NCI-H2107 treated with DMSO at 0.1 percent for 48 hours (cell line): ENCODE measurements at regions not wholly inside any gene's neighbourhood (a gene's known extent, or its start where the extent isn't known, plus 50 kb on each side); places are given as distances from the start of the nearest gene placed in this dataset.

Experiments used
- DNase-seq: peaks from one replicate; lab custom pipeline; 2025; ENCODE audit not compliant: unreplicated experiment; lab: John Stamatoyannopoulos, UW

GRCh38 chr4:13316354-13316753, 167.8 kb downstream of the RAB28 start:
- no peak for DNase-seq

DNA sequence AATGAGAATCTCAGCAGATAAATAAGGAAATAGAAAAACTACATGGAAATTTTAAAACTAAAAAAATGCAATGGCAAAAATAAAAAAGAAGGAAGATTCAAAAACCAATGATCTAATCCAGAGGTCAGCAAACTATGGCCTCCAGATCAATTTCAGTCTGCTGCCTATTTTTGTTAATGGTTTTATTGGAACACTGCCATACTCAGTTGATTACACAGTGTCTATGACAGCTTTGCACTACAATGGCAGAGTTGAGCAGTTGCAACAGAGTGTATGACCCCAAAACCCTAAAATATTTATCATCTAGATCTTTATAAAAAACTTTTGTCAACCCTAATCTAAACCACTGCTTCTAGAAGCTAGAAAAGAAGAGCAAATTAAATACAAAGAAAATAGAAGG, 170.3 kb downstream of the RAB28 start:
- no peak for DNase-seq

GRCh38 chr4:13312264-13312663, 171.9 kb downstream of the RAB28 start:
- DNase-seq, result no peak

DNA sequence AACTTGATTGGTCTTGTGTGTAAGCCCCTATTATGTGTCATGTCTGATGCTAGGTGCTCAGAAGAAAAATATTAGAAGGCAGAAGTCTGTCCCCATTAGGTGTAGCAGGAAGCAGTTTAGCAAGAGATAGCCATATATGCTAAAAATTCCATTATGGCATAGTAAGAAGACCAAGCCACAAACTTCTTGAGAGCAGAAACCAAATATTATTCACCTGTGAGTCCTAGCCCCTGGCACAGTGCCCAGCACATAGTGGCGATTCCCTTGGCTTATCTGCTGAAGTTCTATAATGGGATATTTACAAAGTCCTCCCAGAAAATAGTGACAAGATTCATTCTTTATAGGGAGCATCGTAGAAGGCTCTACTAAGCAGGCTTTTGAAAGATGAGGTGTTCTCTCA, 174.4 kb downstream of the RAB28 start:
- DNase-seq, result no peak

DNA sequence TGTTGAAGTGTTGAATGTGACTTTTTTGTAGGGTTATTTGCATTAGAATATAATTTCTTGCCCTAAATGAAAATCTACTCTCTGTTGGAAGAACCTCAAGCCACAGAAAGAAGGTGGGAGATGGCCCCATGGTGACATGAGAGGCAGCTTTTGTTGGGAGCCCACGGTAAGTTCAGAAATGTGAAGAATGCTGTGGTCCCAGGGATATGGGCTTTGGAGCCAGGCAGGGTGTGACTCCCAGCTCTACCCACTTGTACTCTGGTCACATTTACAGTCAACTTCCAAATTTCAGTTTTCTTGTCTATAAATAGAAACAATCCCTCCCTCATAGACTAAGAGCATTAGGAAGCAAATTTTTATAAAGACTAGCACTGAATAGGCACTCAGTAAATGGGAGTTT, 177.8 kb downstream of the RAB28 start:
- no peak for DNase-seq

DNA sequence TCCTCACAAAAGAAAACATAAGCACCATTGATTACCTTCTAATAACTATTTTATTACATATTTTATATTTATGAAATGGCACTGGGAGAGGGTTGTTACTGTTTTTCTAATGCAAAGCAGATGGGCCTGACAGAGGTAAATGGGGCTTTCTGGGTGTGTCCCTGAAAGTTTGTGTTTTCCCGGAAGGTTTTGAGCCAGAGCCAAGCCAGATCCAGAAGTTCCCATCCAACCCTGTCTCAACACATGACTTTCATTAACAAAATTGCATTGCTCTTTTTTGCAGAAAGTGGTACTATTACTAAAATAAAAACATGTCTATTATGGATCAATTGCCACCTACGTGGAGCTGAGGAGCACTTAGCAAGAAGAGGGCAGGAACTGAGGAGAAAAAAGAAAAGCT, 181.3 kb downstream of the RAB28 start:
- no peak for DNase-seq

DNA sequence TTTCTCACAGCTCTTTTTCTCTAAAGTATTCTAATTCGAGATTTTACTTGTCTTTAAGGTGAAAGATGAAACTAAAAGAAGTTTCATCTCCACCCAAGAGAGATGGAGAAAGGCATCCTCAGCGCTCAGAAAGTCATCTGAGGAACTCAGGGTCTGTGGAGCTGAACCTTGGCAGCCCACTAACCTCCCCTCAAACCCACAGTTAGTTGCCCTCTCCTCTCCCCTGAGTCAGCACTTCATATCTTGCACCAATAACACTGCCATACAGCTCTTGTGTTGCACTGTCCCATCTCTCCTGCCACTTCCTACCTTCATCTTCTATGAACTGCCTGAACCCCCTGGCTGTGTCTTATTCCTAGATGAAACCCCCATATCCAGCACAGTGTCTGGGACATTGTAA, 184.8 kb downstream of the RAB28 start:
- no peak for DNase-seq

DNA sequence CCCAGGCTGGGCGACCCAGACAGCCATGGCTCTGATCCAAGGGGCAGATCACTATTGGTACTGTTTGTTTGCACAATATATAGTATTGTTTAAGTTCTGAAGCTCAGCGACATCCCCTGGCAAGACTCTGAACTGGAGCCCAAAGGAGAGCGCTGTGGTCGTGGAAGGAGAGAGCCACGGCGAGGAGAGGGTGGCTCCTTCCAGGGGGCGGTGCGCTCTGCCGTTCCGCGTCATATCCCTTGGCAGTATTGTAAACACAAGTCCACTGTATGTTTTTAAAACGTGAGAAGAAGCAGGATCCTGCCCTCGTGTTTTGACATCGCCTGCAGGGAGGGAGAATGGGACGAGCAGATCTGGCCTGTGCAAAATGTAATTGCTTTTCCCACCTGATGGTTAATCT, 185.5 kb downstream of the RAB28 start:
- no peak for DNase-seq

DNA sequence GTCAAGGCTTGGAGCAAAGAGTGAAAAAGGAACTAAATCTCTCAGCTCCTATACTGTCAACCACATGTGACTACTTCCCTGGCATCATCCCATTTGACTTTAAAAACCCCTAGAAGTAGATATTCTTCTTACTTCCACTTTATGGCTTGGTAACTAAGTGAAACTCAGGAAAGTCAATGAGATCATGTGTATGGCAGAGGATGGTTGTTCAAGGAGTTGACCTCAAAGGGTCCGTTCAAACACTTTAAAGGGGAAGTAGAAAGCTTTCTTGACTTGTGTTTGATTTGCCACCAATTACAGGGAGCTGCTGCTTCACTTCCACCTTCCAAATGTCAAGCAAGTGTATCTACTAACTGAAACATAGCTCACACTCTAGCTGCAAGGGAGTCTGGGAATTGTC, 187.2 kb downstream of the RAB28 start:
- no peak for DNase-seq

DNA sequence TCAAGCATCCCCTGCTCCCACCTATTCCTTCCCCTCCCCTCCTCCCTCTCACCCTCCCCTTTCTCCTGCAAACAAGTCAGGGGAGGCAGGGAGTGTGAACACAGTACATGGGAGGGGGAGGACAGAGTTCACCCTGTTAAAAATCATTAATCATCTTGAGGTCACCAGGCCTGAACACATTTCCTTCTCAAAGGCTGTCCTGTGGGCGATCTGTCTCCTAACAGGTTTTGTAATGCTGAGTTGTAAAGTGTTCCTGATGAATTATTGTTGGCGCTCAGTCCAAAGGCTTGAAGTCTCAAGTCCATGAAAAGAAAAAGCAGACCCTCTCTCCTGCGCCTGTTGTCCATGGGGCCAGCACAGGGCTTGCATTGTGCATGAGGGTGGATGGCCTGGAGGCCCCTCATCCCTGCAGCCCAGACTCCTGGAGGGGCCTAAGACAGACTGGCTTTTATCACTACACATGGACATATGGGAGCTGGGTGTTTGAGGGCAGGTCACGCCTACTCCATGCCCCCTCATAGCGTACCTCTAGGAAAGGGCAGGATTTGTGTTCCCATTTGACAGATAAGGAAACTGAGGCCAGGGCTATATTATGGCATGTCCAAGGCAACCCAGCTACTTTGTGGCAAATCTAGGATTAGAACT, 189.1 kb downstream of the RAB28 start:
- DNase-seq, result no peak

- DNase-seq, result no peak
These were observed 191.8 kb downstream of the RAB28 start for GRCh38 chr4:13292372-13292771.

- DNase-seq, result no peak
These were observed 194.7 kb downstream of the RAB28 start for GRCh38 chr4:13289391-13289790.

DNA sequence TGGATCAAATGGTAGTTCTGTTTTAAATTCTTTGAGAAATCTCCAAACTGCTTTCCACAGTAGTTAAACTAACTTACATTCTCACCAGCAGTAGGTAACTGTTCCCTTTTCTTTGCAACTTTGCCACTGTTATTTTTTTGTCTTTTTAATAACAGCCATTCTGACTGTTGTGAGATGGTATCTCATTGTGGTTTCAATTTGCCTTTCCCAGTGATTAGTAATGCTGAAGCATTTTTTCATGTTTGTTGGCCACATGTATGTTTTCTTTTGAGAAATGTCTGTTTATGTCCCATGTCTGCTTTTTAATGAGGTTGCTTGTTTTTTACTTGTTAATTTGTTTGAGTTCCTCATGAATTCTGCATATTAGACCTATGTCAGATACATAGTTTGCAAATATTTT, 198.8 kb downstream of the RAB28 start:
- no peak for DNase-seq

DNA sequence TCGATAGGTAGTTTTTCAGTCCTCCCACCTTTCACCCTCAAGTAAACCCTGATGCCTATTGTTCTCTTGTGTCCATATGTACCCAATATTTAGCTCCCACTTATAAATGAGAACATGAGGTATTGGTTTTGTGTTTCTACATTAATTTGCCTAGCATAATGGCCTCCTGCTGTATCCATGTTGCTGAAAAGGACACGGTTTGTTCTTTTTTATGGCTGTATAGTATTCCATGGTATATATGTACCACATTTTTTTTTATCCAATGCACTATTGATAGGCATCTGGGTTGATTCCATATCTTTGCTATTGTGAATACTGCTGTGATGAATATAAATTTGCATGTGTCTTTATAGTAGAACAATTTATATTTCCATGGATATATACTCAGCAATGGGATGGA, 199.2 kb downstream of the RAB28 start:
- DNase-seq, result no peak

DNA sequence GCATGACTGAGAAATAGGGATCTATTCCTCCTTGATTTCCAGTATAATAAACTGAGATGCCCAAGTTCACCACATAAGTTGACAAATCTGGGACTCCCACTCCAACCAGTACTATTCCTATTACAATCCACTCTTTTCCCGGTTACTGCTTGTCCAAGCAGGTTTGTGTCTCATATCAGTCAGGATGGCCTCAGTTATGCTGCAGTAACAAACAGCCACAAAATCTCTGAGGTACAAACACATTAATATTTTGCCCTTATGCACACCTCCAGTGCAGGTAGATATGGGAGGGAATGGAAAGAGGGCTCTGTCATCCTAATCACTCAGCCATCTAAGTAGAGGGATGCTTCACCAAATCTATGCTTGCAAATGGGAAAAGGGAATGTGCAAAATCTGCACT, 207.8 kb downstream of the RAB28 start:
- no peak for DNase-seq

DNA sequence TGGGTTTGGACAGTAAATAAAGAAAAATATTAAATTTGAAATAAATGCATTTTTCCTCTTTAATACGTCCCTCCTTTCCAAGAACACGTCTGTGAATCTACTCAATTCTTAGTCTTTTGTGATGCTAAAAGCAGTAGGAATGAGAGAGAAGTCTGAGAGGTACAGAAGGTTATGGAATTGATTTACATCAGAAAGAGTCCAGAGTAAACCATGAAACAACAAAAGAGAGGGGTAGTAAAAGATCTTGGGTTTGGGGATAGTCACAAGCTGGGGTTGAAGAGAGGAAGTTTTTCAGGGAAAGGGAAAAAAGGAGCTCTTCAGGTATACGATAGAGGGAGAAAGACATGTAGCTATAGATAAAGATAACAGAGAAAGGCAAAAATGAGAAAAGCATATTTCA, 215.4 kb downstream of the RAB28 start:
- DNase-seq, result no peak

DNA sequence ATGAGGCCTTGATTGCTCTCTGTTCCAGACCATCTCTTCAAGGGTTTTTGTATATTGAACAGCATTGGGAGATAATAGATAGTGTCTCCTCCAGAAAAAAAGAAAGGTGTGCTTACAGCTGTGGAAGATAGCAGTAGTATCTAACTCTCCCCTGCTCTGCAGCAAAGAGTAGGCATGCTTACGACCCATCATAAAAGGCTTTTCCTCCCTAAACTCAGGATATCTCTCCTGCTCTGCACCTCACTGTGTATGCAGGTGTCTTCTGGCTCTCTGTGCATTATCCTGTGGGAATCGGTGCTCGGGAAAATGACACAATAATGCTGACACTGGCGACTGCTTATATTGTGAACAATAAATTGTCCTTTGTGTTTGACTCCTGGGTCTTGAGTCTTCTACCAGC, 216.0 kb downstream of the RAB28 start:
- no peak for DNase-seq

DNA sequence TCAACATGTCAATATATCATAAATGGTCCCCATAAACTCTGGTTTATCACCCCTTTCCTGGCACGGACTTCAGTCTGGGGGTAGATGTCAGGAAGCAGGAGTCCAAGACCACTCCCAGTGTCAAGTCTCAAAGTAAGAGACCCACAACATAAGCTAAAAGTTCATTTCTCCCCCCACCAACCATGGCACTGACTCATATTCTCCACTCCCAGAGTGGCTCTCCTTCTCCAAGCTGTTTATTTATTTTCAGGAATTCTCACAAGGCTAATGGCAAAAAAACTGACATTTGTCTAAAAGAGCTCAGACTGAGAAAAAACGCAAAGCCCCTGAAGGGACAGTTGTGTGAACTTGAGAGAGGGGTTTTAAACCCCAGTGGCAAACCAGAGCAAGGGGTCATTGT, 217.0 kb downstream of the RAB28 start:
- no peak for DNase-seq

DNA sequence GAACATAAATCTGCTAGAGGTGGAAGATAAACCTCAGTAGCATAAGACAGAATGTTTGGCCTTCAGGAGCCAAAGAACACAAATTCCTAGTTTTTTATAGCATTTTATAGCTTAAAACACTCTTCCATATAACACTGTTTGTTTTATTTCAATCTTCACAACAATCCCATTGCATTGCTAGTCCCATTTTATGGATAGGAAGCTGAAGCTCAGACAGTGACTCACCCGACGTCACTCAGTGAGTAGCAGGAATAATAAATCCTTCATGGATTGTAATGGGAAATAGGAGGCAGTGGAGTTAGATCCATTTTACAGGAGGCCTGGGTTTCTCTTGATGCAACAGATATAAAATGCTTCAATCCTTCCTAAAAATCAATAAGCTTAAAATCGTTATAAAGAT, 217.5 kb downstream of the RAB28 start:
- DNase-seq, result no peak

- DNase-seq, result no peak
These were observed 220.1 kb downstream of the RAB28 start for GRCh38 chr4:13263967-13264525.

DNA sequence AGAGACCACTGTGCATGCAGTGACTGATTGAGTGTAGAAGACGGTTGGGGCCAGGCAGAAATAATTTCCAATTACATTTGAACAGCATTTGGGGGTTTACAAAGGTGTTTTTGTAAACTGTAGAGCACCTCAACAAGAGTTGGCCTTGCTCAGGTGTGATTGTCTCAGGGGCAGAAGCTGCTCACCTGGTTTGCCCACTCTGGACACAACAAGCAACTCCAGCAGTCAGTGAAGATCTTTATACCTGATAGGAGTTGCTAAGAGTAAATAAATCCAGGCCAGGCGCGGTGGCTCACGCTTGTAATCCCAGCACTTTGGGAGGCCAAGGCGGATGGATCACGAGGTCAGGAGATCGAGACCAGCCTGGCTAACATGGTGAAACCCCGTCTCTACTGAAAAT, 221.3 kb downstream of the RAB28 start:
- DNase-seq, result no peak

- no peak for DNase-seq
These were observed 222.5 kb downstream of the RAB28 start for GRCh38 chr4:13261486-13262257.

GRCh38 chr4:13260513-13260912, 223.6 kb downstream of the RAB28 start:
- no peak for DNase-seq
